ENCODE measurements at regions not wholly inside any gene's neighbourhood (a gene's known extent, or its start where the extent isn't known, plus 50 kb on each side); places are given as distances from the start of the nearest gene placed in this dataset.
"Not testable (repeated sequence)": the region's sequence is repeated elsewhere in the genome, so short reads cannot be mapped to it uniquely, and the experiment has no call there.

GRCh38 chr6:140269591-140270165 lies 895.2 kb upstream of the CITED2 start:
- no peak overlapping the region for H3K27ac ChIP-seq
- TF ChIP-seq CTCF (IDR thresholded peaks at IDR 0.05): no peak
- DNase-seq (ENCODE audit: low spot score): no peak
- H3K4me3 ChIP-seq: no peak overlapping the region

- no peak for DNase-seq (ENCODE audit: low spot score)
- Histone ChIP-seq H3K27ac (no peak overlapping the region), H3K4me3 (no peak overlapping the region)
- no peak for TF ChIP-seq CTCF (IDR thresholded peaks at IDR 0.05)
Measured at GRCh38 chr6:140264431-140264830, 890.0 kb upstream of the CITED2 start.

- not testable (repeated sequence) for DNase-seq (ENCODE audit: low spot score); H3K4me3 ChIP-seq; H3K27ac ChIP-seq
Measured at GRCh38 chr6:140258302-140258701, 883.9 kb upstream of the CITED2 start.

GRCh38 chr6:140256248-140256647 lies 881.8 kb upstream of the CITED2 start:
- no peak for DNase-seq (ENCODE audit: low spot score)
- TF ChIP-seq CTCF (IDR thresholded peaks at IDR 0.05): no peak
- no peak overlapping the region for H3K27ac ChIP-seq
- H3K4me3 ChIP-seq: no peak overlapping the region

- no peak for TF ChIP-seq CTCF (IDR thresholded peaks at IDR 0.05)
- no peak overlapping the region for H3K27ac ChIP-seq
- DNase-seq (ENCODE audit: low spot score): no peak
- H3K4me3 ChIP-seq: no peak overlapping the region
Measured at GRCh38 chr6:140253096-140253495, 878.6 kb upstream of the CITED2 start.

GRCh38 chr6:140252099-140252498 lies 877.7 kb upstream of the CITED2 start:
- TF ChIP-seq CTCF (IDR thresholded peaks at IDR 0.05): no peak
- DNase-seq (ENCODE audit: low spot score): no peak
- no peak overlapping the region for H3K27ac ChIP-seq
- H3K4me3 ChIP-seq: no peak overlapping the region

GRCh38 chr6:140245296-140246040 lies 871.0 kb upstream of the CITED2 start:
- DNase-seq (ENCODE audit: low spot score): no peak
- no peak for TF ChIP-seq CTCF (IDR thresholded peaks at IDR 0.05)
- H3K27ac ChIP-seq: no peak overlapping the region
- H3K4me3 ChIP-seq: no peak overlapping the region

Data from coronary artery (tissue), 2 donors.